Ishikawa (cell line): ENCODE measurements at regions not wholly inside any gene's neighbourhood (a gene's known extent, or its start where the extent isn't known, plus 50 kb on each side); places are given as distances from the start of the nearest gene placed in this dataset.

ENCODE experiments used
- CEBPB ChIP-seq: IDR thresholded peaks from 2 replicates; pipeline ENCODE4 v1.6.1; 2012
- MAX ChIP-seq: IDR thresholded peaks from 2 replicates; pipeline ENCODE4 v1.6.1; 2012
- TAF1 ChIP-seq: IDR thresholded peaks from 2 replicates; pipeline ENCODE4 v1.6.1; 2012; ENCODE audit warnings: low read depth, mild to moderate bottlenecking
- TF ChIP-seq, protein P1 (sequence below): IDR thresholded peaks from 2 replicates; pipeline ENCODE4 v1.6.1; 2012; ENCODE audit warnings: low read depth, mild to moderate bottlenecking

- TF ChIP-seq TAF1 (no peak), CEBPB (no peak), MAX (no peak)
- TF ChIP-seq, protein P1, sequence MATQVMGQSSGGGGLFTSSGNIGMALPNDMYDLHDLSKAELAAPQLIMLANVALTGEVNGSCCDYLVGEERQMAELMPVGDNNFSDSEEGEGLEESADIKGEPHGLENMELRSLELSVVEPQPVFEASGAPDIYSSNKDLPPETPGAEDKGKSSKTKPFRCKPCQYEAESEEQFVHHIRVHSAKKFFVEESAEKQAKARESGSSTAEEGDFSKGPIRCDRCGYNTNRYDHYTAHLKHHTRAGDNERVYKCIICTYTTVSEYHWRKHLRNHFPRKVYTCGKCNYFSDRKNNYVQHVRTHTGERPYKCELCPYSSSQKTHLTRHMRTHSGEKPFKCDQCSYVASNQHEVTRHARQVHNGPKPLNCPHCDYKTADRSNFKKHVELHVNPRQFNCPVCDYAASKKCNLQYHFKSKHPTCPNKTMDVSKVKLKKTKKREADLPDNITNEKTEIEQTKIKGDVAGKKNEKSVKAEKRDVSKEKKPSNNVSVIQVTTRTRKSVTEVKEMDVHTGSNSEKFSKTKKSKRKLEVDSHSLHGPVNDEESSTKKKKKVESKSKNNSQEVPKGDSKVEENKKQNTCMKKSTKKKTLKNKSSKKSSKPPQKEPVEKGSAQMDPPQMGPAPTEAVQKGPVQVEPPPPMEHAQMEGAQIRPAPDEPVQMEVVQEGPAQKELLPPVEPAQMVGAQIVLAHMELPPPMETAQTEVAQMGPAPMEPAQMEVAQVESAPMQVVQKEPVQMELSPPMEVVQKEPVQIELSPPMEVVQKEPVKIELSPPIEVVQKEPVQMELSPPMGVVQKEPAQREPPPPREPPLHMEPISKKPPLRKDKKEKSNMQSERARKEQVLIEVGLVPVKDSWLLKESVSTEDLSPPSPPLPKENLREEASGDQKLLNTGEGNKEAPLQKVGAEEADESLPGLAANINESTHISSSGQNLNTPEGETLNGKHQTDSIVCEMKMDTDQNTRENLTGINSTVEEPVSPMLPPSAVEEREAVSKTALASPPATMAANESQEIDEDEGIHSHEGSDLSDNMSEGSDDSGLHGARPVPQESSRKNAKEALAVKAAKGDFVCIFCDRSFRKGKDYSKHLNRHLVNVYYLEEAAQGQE, result no peak
Observed at GRCh38 chr12:46490635-46491034, 118.1 kb upstream of the SLC38A2 start.
